ENCODE measurements at regions not wholly inside any gene's neighbourhood (a gene's known extent, or its start where the extent isn't known, plus 50 kb on each side); places are given as distances from the start of the nearest gene placed in this dataset.

DNA sequence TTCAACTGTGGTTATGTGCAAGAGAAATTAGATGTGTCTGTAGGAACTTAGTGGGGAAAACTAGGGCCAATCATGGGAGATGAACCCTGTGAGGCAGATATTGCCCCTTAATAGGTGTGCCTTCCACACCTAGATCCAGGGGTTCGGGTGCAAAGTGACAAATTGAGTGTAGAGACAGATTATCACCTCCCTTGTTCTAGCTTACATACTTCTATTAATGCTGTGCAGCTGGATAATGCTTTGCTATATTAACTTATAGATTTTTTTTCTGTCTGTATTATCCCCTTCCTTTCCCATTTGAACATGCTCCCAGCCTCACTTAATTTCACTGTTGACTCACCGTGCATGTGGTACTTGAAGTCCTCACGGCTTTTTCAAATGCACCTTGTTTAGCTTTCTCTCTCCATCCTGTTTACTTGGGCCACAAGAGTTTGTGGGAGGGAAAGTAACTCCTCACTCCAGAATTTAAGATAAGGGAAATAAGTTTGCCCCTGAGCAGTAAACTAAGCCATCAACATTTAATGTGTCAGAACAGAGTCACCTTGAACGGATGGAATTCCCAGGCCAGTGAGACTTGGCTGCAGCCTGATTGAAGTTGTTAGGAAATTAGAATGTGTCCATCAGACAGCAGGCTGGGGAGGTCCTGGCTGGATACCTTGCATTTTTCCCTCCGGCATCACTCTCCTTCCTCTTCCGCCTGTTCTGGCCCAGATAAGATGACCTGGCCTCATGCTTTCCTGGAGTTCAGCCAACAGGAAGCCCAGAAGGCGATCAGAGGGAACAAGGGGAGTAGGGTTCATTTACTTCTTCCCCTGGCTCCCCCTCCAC, 478.4 kb downstream of the BCOR start (continued):
- TF ChIP-seq ZBTB33 (CRISPR knock-in tag; IDR thresholded peaks at IDR 0.05) (no peak), TCF3 (CRISPR knock-in tag; IDR thresholded peaks at IDR 0.05) (peak; percentile 82), L3MBTL2 (IDR thresholded peaks at IDR 0.05) (peak; percentile 52; the same call in 1 of the 2 replicates), ZNF507 (tag; conservative IDR thresholded peaks at IDR 0.05) (no peak), CTBP1 (IDR thresholded peaks at IDR 0.05; ENCODE audit: borderline replicate concordance) (peak; percentile 86), SIRT6 (IDR thresholded peaks at IDR 0.05; ENCODE audit: low read depth, low read length) (no peak), TEAD1 (CRISPR knock-in tag; IDR thresholded peaks at IDR 0.05) (peak in 1 of 2 experiments; percentile 52; a peak in 1 of 4 replicates), ETV6 (IDR thresholded peaks at IDR 0.05; ENCODE audit: borderline replicate concordance in 1 of 2, low read depth in 2 of 2, low read length in 1 of 2) (peak in 1 of 2 experiments; percentile 63; a peak in 1 of 4 replicates), ETV6 (CRISPR knock-in tag; IDR thresholded peaks at IDR 0.05; ENCODE audit: borderline replicate concordance) (no peak), CTCF (IDR thresholded peaks at IDR 0.05 in 2 of 3, conservative IDR thresholded peaks at IDR 0.05 in 1 of 3; ENCODE audit: insufficient read depth in 2 of 3, low read depth in 1 of 3, low read length in 3 of 3) (no peak), SPI1 (IDR thresholded peaks at IDR 0.05; ENCODE audit: borderline replicate concordance, low read depth, low read length) (no peak; the same call in 1 of the 2 replicates), BDP1 (IDR thresholded peaks at IDR 0.05; ENCODE audit: insufficient read depth, insufficient read length) (no peak), PKNOX1 (IDR thresholded peaks at IDR 0.05) (peak; percentile 62), CBFA2T2 (conservative IDR thresholded peaks at IDR 0.05) (peak; percentile 62), SIX5 (IDR thresholded peaks at IDR 0.05; ENCODE audit: borderline replicate concordance in 1 of 2, insufficient read depth in 1 of 2, low read depth in 1 of 2, low read length in 2 of 2) (no peak), XRCC3 (IDR thresholded peaks at IDR 0.05) (no peak), MCM7 (IDR thresholded peaks at IDR 0.05) (no peak)
- TF ChIP-seq, protein P1, sequence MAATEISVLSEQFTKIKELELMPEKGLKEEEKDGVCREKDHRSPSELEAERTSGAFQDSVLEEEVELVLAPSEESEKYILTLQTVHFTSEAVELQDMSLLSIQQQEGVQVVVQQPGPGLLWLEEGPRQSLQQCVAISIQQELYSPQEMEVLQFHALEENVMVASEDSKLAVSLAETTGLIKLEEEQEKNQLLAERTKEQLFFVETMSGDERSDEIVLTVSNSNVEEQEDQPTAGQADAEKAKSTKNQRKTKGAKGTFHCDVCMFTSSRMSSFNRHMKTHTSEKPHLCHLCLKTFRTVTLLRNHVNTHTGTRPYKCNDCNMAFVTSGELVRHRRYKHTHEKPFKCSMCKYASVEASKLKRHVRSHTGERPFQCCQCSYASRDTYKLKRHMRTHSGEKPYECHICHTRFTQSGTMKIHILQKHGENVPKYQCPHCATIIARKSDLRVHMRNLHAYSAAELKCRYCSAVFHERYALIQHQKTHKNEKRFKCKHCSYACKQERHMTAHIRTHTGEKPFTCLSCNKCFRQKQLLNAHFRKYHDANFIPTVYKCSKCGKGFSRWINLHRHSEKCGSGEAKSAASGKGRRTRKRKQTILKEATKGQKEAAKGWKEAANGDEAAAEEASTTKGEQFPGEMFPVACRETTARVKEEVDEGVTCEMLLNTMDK (IDR thresholded peaks at IDR 0.05; ENCODE audit: borderline replicate concordance, insufficient read depth, low read depth, low read length, poor library complexity, severe bottlenecking) = no peak
